ENCODE measurements at regions not wholly inside any gene's neighbourhood (a gene's known extent, or its start where the extent isn't known, plus 50 kb on each side); places are given as distances from the start of the nearest gene placed in this dataset.

GRCh38 chr12:62009445-62009844, 250.8 kb upstream of the USP15 start:
- TF ChIP-seq MEIS2 (IDR thresholded peaks at IDR 0.05; ENCODE audit: partially characterized antibody), result no peak
- TF ChIP-seq EP300 (IDR thresholded peaks at IDR 0.05; ENCODE audit: low read length), result no peak
- TF ChIP-seq GATA2 (CRISPR knock-in tag; IDR thresholded peaks at IDR 0.05), result no peak
- no peak for TF ChIP-seq ATF2 (CRISPR knock-in tag; IDR thresholded peaks at IDR 0.05)
- no peak for TF ChIP-seq POLR2A (conservative IDR thresholded peaks at IDR 0.05)
- no peak for TF ChIP-seq SRSF7 (optimal IDR thresholded peaks at IDR 0.05; ENCODE audit: low read depth, low read length)
- TF ChIP-seq MAFG (tag; conservative IDR thresholded peaks at IDR 0.05), result no peak
- no peak for TF ChIP-seq SUPT5H (IDR thresholded peaks at IDR 0.05)
- TF ChIP-seq EZH2 (IDR thresholded peaks at IDR 0.05; ENCODE audit: borderline replicate concordance, low read depth, low read length), result no peak
- no peak for TF ChIP-seq CREB1 (IDR thresholded peaks at IDR 0.05)
- no peak for TF ChIP-seq CREB1 (CRISPR knock-in tag; IDR thresholded peaks at IDR 0.05)
- no peak for TF ChIP-seq POLR2H (tag; IDR thresholded peaks at IDR 0.05; ENCODE audit: low read depth)
- TF ChIP-seq FOXK2 (conservative IDR thresholded peaks at IDR 0.05 in 1 of 2, IDR thresholded peaks at IDR 0.05 in 1 of 2; ENCODE audit: low read depth in 2 of 2), result no peak
- TF ChIP-seq ZNF197 (CRISPR knock-in tag; IDR thresholded peaks at IDR 0.05; ENCODE audit: low read depth), result no peak
- no peak for TF ChIP-seq PRDM10 (IDR thresholded peaks at IDR 0.05; ENCODE audit: partially characterized antibody)

Data from K562 (cell line).